Stimulated activated CD4-positive, alpha-beta T cell treated with anti-CD3 and anti-CD28 coated beads, Interleukin-12 subunit alpha, Interleukin-12 subunit beta, amount 100 ng/mL, for 48 hours (primary cell): ENCODE measurements at regions not wholly inside any gene's neighbourhood (a gene's known extent, or its start where the extent isn't known, plus 50 kb on each side); places are given as distances from the start of the nearest gene placed in this dataset.
"Not testable (repeated sequence)": the region's sequence is repeated elsewhere in the genome, so short reads cannot be mapped to it uniquely, and the experiment has no call there.

Source experiments
- DNase-seq, 3 donors: peaks; one replicate each; pipeline ENCODE4 v3.0.0-alpha.2; 2020; ENCODE audit warnings: low read depth in 2 of 3, low spot score in 1 of 3

DNA sequence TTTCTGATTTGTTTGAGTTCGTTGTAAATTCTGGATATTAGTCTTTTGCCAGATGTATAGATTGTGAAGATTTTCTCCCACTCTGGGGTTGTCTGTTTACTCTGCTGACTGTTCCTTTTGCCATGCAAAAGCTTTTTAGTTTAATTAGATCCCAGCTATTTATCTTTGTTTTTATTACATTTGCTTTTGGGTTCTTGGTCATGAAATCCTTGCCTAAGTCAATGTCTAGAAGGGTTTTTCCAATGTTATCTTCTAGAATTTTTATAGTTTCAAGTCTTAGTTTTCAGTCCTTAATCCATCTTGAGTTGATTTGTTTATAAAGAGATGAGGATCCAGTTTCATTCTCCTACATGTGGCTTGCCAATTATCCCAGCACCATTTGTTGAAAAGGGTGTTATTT, 68.7 kb upstream of the ZPLD1 start:
- not testable (repeated sequence) for DNase-seq

DNA sequence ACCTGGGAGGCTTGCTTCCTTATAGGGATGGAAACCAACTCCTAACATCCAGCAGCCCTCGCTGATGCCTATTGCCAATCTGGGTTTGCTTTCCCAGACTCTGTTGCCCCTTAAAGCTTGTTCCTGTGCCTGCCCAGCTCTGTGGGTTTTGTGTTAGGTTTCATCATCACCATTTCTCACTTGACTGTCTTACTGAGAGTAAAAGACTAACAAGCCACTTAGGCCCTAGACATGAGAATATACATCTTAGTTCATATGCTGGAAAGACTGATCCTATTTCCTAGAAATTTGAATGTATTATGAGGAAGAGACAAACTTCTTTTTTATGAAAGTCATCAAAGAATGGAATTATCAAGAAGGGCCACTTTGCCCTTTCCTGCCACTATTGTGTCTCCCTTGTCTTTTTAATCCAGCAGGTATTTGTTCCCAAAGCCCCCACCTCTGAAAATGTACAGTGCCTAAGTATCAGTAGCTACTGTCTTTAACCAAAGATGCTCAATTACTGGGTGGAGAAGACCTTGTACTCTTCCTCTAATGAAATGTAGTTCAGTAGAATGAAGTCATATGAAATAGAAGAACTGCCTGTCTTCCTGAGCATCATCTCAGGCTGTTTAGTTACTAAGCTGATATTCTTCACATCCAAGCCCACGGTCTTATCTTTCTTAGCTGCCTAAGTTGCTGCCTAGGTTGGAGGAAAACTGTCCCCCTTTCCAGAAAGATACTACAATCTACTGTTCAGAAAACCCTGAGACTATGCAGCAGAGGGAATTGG, 59.8 kb upstream of the ZPLD1 start:
- no peak for DNase-seq

DNA sequence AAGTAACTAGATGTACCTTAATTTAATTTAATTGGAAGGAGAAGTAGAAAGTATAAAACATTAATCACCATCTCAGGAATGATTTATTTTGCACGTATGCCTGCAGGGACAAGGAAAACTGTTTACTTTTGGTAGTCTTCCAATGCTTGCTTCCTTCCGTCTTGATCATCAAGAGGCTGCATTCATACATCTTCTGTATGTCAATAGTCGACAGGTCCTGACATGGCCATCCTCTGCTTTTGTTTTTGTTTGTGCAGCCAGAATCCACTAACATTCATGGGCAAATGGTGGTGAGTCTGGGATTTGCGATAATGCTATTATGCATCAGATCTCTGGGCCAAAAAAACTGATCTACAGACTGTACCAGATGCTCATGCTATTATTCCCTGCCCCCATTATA, 56.6 kb upstream of the ZPLD1 start:
- DNase-seq, result no peak

DNA sequence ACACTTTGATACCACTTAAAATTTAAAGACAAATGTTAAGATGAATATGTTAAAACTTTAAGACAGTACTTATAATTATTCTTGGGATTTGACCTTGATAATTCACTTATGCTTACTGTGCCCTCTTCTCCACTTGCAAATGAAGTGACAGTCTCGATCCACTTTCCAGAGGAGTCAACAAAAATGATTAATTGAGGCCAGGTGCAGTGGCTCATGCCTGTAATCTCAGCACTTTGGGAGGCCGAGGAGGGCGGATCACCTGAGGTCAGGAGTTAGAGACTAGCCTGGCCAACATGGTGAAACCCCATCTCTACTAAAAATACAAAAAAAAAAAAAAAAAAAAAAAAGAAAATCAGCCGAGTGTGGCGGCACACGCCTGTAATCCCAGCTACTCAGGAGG, 52.6 kb upstream of the ZPLD1 start:
- DNase-seq, result not testable (repeated sequence)
